ENCODE measurements at regions not wholly inside any gene's neighbourhood (a gene's known extent, or its start where the extent isn't known, plus 50 kb on each side); places are given as distances from the start of the nearest gene placed in this dataset.

DNA sequence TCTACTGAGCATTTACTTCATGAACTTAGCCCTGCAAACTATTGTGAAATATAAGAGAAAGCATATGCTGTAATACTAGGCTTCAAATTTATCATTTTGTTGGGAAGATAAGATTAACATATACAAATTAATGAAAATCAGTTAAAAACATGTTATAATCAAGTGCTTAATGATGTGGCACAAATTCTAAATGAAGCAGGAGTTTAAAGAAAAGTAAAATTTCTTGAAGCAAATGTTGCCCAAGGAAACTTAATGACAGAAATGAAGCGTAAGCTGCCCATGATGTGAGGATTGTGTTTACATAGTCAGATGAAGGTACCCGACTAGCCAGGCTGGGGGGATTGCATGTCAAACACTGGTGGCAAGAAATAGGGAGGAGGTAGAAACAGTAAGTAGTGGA is 103.1 kb upstream of the GAP43 start:
- DNase-seq (ENCODE audit: low read depth) = no peak

DNA sequence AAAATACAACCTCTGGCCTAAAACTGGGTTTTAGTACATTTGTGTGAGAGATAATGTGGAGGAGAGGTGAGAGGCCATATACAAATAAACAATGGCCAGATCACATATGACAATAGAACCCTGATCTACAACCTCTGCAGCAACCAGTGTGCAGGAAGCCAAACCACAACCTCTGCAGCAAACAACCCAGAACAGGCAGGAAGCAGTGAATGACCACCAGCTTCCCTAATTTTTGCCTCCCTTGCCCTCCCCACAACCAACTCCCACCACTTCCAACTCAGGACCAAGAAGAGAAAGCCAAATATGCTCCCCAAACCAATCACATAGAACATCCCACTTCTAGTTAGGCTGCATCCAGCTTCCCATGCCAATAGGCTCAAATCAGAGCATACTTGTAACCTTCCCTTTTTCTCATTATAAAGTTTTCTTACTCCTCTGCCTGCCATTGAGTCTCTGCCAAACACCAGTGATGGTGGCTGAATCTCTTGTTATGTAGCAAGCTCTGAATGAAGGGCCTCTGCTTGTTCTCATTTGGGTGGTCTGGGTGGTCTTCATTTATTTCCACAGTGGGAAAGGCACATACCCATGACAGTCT is 102.6 kb upstream of the GAP43 start:
- no peak for DNase-seq (ENCODE audit: low read depth)

DNA sequence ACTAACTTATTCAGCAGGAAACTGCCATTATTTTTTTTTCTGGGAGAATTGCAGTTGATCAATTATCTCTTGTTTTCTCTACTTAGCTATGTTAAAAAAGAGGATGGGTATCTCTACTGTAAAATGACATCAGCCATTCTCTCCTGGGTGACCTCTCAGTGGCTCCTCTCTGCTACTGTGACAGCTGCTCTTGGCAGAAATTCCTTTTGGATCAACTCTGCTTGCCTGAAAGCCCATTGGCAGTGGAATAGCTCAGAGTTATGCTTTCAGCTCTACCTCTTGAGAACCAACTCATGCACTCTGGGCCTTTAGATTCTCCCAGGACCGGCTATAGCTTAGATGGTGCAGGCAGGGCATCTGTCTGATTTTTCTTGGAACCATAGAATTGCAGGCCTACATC is 99.9 kb upstream of the GAP43 start:
- no peak for DNase-seq (ENCODE audit: low read depth)

DNA sequence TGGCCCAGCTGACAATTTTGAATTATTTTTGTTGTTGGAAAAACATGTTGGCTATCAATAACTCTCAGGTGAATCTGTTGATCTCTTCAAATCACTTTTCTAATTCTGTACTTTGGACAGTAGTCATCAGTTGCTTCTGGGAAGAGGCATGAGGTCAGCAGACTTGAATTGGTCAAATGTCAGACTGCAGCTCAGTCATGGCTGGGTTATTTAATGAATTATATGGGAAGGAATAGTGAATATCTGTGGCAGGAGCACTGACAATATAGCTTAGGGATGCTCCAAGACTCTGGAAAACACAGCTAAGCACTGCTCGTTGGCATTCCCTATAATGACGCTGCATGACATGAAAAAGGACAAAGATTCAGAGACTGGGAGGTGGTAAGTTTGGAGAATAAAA is 98.8 kb upstream of the GAP43 start:
- peak; percentile 16 for DNase-seq (ENCODE audit: low read depth)

DNA sequence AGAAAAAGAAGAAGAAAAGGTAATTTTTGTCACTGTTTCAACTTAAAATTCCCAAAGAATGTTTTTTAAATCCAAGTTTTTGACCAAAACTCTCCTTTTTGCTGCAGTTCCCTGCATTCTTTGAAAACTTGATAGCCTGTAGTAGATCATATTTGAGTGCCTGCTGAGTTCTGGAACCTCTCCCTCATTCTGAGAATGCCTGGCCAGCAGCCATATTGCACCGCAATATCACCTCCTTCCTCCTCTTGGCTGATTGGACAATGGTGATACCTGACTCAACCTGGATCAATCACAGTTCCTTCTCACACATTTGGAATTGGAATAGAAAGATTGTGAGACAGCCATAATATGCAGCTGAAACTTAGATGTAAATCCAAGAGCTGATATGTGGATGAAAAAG is 97.6 kb upstream of the GAP43 start:
- DNase-seq (ENCODE audit: low read depth) = no peak

DNA sequence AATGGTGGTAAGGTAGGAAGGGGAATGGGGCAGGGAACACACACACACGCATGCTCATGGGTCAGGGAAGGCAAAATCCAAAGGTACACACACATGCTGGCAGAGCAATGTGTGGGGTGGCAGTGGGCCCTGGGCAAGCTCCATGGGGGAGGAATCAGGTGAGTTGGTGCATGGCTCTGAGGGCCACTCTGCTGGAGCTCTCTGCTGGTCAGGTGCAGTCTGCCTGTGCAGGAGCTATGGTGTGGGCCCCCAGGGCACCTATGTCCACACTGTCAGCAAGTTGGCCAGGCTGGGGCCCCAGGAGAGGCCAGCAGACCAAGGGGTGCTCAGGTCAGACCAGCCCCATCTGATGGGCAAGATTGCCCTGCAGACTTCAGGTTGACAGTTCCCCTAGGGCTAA is 90.1 kb upstream of the GAP43 start:
- no peak for DNase-seq (ENCODE audit: low read depth)

DNA sequence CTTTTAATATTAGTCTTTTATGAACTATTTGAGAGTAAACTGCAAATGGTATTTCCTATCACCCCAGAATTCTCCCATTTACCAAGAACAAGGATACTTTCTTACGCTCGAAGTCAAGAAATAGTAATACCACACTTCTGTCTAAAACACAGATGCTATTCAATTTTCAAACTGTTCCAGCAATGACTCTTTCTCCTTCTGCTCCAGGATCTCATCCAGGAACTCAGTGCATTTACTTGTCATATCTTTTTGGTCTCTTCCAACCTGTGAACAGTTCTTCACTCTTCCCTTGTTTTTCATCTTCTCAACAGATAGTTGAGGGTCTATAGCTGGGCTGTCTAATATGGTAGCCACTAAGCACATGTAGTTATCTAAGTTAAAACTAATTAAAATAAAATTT is 87.1 kb upstream of the GAP43 start:
- no peak for DNase-seq (ENCODE audit: low read depth)

DNA sequence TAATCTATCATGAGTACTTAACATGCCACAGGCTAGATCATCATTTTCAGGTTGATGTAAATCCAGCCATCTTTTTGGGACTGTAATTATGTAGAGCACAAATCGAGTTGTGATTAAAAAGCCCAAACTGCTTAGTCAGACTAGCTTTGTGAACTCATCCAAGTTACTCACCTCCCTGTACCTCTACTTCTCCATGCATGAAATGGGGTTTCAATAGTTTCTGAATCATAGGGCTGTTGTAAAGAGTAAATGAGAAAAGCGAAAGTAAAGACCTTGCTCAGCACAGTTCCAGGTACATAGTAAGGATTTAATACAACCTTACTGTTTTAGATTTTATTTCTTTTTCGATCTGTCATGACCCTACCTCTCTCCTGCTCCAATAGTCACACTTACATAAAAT is 85.6 kb upstream of the GAP43 start:
- no peak for DNase-seq (ENCODE audit: low read depth)

DNA sequence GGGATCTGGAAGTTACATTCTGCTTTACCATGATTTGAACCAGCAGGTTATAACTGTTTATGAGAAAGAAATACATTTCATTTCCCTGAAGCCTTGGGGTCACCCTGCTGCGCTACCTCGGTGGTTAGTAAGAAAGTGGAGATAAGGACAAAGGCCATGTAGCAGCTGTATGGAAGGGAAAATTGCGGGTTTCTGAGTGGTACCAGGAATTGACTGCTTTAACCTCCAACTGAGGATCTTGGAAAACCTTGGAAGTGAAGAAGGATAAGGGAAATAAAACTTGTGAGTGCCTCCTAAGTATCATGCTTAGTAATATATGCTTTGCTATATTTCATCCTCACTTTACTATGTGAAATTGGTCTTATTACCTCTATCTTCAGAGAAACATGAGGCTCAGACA is 76.1 kb upstream of the GAP43 start:
- DNase-seq (ENCODE audit: low read depth) = no peak

DNA sequence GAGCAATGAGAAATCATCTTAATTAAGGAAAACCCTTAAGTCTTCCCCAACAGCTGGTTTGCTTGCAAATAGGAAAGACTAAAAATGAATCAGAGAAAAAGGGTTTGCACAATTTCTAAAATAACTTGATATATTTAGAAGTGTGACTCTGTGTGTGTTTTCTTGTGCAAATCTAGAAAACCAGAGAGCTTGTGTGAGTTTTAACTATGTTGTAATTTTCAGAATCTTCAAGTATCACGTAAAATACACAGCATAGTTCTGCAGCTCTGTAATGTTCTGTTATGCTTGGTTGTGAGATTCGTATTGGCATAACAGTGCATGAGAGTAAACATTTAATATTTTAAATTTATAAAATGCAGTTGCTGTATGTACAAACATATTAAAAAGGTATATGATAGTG is 74.7 kb upstream of the GAP43 start:
- DNase-seq (ENCODE audit: low read depth) = no peak

DNA sequence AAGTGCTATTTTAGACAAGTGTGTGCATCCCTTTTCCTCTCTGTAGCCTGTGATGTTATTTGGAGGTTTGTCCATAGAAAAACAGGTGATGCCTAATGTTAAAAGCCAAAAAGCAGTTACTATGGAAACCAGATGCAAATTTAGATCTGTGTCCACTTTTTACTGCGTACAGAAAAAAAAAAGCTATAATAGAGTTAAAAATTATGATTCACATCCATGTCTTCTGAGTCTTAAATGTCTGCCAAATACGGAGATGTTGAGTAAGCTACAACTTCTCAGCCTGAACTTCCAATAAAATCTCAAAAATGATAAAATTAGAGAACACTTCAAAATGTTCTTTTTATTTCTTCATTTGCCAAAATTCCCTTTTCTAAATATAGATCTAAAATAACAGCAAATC is 74.2 kb upstream of the GAP43 start:
- no peak for DNase-seq (ENCODE audit: low read depth)

DNA sequence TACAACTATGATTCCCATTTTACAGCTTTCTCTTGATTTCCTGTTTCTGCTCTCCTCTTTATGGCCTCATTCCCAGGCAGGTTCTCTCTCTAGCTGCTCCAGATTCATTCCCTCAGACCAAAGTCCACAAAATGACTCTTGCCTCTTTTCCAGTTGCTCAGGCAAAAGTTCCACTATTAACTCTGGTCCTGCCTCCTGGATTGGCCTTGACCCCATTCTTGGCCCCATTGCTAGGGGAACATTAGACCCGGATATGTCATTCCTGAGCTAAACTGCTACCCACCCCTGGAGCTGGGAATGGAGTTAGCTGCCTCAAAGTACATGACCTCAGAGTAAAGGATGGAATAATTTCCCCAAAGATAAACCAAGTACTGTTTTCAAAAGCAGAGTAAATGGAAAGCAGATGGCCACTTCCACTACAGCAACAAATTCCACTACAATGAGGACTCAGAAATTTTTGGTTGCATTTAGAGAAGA is 73.0 kb upstream of the GAP43 start:
- DNase-seq (ENCODE audit: low read depth) = no peak

DNA sequence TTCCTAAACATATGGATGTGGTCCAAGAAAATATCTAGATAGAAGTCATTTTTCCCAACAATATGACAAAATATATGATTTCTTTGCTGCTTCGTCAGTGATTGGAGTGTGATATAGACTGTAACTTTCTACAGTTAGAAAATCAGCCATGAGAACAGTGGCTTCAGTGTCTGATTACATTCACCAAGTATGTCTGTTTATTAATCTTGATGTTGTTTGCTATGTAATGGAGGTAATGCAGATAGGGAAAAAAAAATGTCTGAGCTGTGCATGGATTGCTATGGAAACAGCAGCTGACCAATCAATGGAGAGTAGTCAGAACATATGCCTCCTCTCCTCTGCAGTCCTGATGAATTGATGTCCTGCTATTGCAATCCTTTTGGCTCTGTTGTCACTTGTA is 72.3 kb upstream of the GAP43 start:
- DNase-seq (ENCODE audit: low read depth) = no peak

DNA sequence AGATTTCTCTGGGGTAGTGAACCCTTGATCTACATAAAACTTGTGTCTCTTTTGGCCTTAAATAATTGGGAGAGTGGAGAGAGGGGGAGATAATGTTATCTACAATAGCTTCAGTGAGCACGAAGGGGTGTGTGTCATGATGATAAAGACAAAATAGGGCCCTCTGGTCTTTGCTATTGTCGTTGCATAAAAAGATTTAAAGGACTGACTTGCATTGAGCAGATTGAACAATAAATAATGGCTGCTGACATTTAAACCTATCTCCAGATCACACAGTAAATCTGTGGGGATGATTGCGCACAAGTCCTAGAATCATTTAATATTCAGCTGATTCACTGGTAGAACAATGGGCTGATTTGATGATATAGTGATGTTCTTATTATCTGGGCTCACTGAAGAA is 71.3 kb upstream of the GAP43 start:
- no peak for DNase-seq (ENCODE audit: low read depth)

DNA sequence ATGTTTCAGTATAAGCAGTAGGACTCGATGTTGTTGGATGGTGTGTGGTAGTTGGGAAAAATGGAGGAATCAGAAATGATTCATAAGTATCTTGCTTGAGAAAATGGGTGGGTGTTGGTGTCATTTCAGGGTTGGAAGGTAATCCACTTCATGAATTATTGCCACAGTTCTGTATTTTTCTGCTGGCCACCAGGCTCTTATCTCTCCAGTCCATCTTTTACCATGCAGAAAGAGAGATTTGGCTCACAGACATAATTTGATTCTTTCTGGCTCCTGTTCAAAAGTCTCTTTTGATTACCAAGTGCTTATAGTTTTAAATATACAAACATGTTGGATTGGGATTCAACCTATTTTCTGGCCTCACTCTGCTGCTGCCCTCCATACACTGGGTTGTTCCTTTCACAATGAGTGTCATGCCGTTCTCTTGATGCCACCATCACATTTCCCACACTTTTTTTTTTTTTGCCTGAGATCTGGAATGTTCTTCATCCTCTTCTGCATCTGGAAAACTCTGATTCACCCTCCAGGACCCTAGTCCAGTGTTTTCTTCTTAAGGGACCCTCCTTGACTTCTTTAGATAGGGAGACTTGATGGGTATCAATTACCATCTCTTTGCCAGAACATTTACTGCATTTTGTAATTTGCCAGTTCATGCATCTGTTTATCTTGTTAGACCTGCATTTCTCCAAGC is 69.4 kb upstream of the GAP43 start:
- no peak for DNase-seq (ENCODE audit: low read depth)

DNA sequence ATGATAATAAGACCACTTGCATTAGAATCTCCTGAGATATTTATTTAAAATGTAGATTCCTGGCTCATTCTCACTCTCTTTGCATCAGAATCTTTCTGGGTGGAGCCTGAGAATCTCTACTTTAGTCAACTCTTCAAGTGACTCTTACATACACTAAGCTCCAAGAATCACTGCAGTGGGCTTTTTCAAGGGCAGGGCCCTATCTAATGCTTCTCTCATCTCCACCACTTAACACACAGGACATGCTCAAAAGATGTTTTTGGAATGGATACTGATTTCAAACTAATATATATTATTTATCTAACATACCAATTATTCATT is 68.9 kb upstream of the GAP43 start:
- DNase-seq (ENCODE audit: low read depth) = no peak

DNA sequence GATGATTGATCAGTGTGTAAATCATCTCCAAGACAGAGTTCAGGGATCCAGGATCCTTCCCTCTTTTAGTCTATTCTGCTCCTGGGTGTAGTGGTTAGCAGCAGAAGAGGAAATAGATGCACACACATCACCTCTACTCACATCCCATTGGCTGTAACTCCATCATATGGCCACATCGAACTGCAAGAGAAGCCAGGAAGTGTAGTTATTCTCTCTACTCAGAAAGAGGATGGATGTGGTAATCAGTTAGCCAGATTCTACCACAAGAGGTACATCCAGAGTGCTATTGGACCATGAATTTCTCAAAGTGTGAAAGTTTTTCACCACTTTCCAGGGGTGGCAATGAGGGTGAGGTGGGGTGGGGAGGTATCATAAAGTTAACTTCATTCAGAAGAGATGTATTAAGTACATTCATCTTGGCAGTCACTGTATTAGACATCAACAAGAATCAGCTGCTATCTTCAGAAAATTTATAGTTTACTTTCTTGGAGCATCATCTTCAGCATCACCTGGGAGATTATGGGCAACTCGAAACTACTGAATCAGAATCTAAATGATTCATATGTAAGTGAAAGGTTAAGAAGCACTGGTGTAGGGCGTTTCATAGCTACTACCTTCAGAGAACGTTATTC is 60.6 kb upstream of the GAP43 start:
- no peak for DNase-seq (ENCODE audit: low read depth)

DNA sequence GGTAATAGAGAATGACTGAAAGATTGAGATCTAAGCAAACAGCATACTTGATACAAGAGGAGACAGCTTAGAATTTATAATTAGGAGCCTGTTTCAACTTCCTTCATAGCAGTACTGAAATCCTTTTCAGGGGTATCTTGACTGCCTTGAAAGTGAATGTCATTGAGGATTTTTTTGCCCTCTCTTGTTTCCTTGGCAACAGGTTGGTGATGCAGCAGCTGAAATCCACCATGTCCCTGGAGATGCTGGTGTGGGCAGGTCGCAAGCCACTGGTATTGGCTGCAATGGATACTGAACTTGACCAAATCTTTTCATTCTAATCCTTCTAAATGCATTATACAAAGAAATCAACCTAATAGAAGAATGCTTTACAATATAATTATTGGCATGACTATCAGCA is 59.3 kb upstream of the GAP43 start:
- no peak for DNase-seq (ENCODE audit: low read depth)

DNA sequence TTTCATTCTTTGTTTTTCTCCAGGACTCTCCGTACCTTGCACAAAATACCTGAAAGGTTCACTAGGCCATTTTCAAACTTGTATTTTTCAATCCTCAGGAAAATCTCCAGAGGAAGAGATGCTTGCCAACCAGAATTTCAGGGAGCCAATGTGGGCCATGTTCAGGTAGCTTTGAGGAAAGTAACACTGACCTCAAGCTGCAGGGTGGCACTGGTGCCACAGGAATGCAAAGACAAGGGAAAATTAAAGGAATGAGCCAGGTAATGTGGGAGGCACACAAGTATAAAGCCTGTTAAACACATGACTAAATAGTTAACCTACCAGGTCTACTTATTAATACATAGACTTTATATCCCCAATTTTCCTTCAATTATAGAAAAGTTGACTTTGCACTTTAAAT is 51.9 kb upstream of the GAP43 start:
- DNase-seq (ENCODE audit: low read depth) = no peak

All from renal cortical epithelial cell (primary cell).